ENCODE measurements at regions not wholly inside any gene's neighbourhood (a gene's known extent, or its start where the extent isn't known, plus 50 kb on each side); places are given as distances from the start of the nearest gene placed in this dataset.

DNA sequence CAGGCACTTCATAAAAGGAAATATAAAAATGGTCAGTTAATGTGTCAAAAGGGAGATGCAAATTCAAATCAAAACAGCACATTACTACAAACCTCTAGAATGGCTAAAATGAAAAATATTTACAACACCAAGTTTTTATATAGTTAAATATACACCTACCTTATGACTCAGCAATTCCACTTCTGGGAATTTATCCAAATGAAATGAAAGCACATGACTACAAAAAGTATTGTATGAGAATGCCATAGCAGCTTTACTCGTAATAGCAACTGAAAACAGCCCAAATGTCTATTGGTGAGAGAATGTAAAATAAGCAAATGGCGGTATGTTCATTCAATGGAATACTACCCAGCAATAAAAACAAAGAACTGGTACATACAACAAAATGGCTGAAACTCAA, 175.8 kb upstream of the SPAG17 start:
- peak; percentile 18 to 35 for DNase-seq (ENCODE audit: low read depth in 2 of 2)

DNA sequence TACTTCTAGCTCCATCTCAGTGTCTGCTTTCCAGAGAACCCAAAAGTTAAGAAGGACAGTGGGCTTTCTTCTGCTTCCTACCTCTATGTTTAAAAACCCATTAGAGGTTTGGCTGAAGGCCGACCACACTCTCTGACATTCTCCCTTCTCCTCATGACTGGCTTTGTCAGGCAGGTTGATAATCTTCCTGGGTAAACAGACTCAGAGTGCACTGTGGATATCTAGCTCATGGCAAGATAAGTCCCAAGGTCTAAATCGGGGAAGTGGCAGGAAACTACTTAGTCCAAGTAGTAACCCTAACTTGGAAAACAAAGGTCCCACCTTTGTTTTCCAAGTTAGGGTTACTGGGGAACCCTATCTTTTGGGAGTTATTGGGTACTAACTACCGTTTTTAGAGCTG, 161.9 kb upstream of the SPAG17 start:
- no peak for DNase-seq (ENCODE audit: low read depth in 2 of 2)

DNA sequence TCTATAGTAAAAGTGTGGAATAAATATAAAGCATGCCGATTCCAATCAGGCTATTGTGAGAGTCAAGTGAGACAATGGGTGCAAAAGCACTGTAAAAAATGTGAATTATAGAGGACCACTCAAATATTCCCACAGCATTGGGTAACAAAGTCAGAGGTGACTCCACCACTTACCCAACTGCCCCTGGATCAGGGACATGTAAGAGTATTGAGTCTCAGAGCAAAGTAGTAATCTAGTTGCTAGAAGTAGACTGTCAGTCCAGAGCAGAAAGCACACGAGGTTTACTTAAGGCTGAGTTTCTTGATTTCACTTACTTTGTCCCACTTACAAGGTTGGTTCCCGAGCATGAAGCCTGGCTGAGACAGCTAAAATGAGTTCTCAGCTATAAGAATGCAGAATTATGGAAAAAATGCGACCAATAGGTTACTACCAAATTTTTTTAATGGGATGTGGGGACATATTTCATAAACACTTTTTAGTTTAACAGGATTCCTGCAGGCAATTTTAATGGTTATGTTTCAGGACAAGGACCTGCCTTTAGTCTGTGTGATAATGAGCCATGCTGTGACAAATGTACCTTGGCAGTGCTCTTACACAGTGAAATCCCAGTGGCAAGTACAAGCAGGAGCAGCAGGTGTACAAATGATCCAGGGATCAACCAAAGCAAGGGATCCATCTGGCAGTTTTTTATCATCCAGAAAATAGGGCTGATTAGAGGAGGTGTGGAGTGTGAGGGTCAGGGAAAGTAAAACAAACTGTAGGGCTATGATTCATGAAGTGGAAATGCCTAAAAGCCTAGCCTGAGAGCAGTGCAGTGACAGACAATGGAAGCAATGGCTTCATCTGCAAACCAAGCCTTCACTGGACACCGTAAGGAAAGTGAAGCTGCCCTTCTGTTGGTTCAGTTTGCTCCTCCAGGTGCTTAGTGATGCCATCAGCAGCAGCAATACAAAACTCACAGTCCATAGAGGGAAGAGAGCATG, 156.2 kb upstream of the SPAG17 start:
- DNase-seq (ENCODE audit: low read depth in 2 of 2), result no peak

DNA sequence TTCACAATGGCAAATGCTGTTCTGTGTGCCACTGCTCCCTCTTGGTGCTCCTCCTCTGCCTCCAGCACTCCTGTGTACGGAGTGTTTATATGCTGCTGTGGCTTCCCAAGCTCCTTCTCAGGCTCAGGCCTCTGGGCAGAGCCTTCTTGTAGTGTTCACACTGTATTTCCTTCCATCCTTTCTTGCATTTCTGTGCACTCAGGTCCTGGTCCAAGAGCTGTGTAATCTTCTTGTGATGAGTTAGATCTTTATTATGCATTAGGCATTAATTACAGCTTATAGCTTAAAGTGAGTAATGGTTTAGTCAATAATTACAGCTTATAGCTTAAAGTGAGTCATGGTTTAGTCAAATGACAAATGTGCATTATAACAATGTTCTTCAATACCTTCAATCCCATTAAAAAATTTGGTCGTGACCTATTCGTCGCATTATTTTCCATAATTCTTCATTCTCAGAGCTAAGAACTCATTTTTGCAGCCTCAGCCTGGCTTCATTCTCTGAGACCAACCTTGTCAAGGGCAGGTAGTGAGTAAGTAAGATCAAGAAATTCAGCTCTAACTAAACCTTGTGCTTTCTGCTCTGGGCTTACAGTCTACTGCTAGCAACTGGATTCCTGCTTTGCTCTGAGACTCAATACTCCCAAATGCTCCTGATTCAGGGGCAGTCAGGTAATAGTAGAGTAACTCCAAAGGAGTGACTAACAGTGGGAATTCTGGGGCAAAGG, 154.5 kb upstream of the SPAG17 start:
- no peak for DNase-seq (ENCODE audit: low read depth in 2 of 2)

DNA sequence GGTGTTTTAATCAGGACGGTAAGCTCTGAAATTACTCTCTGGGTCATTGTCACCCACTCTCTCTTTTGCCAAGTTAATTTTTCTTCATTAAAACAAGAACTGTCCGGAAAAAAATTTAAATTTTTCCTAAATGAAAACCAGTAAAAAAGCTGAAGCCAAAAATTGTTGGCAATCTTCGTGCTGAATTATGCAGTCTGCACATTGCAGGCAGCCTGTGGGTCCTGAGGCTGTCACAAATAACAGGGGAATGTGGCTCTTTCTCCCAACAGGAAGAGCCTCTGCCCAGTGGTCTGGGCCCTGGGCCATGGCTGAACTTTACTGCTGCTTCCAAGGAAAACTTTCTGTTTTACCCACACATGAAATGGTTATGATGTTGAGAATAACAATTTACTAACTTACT, 153.9 kb upstream of the SPAG17 start:
- no peak for DNase-seq (ENCODE audit: low read depth in 2 of 2)

DNA sequence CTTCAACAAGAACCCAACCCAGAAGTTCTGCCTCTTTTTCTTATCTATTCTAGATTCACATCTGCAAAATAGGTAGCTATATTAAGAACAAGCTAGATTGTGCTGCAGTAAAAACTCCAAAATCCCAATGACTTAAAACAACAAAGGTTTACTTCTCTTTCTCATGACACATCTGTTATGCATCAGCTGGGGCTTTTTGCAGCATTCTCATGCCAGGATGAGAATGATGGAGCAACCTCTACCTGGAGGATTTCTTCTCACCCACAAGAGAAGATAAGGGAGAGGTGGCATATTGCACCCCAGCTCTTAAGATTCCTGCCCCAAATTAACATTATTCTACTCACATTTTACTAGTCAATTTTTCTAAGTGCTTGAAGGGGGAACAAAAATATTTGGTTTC, 152.3 kb upstream of the SPAG17 start:
- no peak for DNase-seq (ENCODE audit: low read depth in 2 of 2)

DNA sequence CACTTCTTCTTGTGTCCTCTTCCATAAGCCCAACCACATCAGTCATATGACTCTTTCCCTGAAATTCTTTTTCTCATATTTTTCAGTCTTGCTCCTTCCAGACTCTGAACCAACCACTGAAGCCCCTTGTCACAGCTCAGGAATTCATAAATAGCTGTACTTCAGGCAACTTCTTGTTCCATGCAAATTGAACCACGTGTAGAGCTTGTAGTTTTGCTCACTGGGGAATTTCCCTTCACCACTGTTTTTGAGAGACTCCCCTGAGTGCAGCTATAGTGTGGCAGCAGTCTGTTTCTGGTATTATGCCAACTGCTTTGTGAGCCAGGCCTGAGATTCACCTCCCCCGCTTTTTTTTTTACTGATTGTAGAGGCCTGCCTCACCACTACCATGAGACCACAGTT, 150.3 kb upstream of the SPAG17 start:
- DNase-seq (ENCODE audit: low read depth in 2 of 2), result peak in 1 of 2 donors; percentile 14

DNA sequence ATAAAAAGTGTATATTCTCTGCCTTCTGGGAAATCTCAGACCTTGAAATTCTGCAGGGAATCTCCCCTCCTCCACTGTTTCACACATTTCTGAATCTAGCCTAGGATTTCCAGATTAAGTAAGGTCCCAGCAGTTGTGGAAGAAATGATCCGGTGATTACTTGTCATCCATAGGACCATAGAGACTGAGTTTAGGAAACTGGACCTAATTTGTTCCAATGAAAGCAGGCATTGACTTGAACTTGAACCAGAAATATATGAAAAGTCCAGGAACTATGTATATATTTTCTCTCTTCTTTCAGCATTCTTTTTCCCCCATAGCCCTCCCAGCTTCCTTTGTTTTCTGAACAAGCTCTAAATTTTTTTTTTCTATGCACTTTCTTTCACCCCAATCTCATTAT, 149.5 kb upstream of the SPAG17 start:
- DNase-seq (ENCODE audit: low read depth in 2 of 2), result no peak

DNA sequence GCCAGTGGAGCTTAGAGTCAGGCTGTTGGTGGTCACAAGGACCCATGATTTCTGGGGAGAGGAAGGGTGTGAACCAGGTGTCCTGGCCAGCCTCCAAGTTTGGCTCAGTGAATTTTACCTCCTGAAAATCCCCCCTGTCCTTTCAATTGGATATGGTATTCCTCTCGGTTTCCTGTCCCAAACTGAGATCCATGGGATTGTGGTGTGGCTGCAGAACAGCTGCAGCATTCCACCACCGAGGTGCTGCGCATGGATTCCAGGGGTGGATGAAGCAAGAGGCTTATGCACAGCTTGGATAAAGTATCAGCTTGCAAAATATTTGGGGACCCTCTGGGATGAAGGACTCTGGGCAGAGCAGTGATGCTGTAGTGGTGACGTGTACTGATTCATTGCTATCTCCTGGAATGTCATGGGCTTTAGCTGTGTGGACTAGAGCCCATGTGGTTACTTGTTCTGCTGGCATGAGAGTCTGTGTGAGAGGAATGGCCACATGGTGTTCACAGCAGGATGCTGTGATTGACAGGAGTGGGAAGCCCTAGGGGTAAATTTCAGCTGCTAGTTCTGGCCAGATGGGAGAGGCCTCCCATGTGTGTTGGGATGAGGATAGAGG, 148.7 kb upstream of the SPAG17 start:
- DNase-seq (ENCODE audit: low read depth in 2 of 2), result no peak

DNA sequence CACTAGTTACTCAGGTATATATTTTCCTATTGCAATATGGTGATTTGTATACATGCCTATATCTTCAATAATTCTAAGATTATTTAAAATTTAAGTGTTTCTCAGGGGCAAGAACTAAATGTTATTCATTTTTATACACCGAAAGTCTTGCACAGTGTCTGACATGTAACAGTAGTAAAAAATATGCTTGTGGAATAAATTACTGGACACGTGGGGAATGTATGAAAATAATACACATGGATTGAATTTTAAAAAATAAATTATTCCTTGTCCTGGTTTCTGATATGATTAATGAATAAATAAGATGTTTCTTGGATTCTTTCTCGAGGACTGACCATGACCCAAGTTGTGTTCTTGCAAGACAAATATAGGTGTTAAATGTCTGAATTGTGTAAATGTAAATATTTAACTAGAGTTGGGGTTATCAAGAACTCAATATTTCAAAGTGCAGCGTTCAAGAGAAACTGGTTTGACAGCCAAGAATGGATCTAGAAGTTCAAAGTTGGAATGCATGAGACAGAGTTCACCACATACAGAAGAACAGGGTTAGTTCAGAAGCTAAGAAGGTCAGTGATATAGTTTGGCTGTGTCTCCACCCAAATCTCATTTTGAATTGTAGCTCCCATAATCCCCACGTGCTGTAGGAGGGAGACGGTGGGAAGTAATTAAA, 142.1 kb upstream of the SPAG17 start:
- no peak for DNase-seq (ENCODE audit: low read depth in 2 of 2)

DNA sequence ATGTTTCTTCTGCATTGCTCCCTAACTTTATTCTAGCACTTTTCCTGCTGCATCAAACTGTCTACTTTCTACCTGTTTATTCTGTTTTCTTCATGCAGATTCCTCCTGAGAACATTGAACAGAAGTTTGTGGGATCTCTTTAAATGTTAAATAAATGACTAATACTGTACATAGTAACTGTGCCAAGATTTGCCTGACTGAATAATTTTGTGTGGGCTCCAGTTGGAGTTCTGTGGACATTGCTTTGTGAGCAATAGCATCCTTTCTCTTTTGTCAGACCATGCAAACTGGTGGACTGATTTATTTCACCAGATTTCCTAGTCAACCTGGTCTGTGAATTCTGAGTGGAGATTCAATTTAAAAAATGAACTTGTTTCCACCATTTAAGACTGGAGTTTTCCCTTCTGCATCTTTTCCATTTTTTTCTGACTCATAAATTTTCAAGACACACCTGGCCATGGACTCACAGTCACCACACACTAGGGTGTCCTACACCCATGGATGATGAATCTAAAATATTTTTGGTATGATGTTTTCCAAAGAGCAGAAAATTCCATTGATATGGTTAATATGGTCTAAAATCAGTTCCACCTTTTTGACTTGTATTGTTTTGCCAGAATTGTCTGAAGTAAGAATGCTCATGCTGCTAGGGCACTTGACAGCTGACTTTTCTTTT, 140.7 kb upstream of the SPAG17 start:
- DNase-seq (ENCODE audit: low read depth in 2 of 2), result no peak

DNA sequence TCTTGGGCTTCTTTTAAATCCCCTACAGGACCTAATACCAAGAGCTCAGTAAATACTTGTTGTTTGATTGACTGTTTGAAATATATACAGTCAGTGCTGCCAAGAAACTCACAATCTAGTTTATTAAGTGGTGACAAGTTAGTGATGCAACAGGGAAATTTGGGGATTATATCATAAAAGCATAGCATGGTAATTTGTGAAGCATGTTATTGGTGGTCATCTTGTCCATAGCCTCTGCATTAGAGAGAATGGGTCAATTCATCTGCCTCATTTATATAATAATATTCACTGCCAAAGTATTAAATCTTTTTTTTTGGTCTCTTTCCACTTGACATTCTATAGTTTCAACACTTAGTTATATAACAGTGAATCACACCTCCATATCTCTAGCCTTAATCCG, 138.2 kb upstream of the SPAG17 start:
- no peak for DNase-seq (ENCODE audit: low read depth in 2 of 2)

DNA sequence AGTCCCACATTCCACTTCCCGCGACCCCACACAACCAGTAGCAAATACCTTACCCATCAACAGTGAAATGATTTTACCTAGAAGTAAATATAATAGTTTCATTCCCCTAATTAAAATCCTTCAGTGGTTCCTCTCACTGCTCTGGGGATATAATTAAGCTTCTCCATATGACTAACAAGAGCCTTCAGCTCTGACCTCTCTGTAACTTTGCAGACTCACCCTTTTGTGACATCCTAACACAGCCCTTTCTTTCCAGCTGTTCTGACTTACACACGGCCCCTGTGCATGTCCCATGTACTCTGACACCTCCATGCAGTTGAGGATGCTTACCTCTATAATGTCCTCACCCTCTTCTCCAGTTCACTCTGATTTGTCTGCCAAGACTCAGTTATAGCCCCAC, 137.3 kb upstream of the SPAG17 start:
- DNase-seq (ENCODE audit: low read depth in 2 of 2), result no peak

DNA sequence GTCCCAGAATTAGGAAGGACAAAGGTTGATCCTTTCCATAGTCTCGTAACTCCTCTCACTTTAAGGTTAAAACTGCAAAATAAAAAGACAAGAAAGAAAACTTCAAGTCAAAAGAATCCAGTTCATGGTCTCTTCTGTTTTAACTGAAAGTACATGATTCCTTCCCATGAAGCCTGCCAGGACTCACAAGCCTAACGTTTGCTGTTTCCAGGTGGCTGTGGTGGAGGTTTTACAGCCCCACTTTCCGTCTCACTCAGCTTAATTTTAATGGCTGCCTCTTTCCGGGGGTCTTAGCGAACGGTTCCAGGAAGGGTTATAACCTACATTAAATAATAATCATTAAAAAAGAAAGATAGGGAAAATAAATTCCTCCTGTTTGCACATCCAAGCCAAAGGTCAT, 136.8 kb upstream of the SPAG17 start:
- DNase-seq (ENCODE audit: low read depth in 2 of 2), result no peak

DNA sequence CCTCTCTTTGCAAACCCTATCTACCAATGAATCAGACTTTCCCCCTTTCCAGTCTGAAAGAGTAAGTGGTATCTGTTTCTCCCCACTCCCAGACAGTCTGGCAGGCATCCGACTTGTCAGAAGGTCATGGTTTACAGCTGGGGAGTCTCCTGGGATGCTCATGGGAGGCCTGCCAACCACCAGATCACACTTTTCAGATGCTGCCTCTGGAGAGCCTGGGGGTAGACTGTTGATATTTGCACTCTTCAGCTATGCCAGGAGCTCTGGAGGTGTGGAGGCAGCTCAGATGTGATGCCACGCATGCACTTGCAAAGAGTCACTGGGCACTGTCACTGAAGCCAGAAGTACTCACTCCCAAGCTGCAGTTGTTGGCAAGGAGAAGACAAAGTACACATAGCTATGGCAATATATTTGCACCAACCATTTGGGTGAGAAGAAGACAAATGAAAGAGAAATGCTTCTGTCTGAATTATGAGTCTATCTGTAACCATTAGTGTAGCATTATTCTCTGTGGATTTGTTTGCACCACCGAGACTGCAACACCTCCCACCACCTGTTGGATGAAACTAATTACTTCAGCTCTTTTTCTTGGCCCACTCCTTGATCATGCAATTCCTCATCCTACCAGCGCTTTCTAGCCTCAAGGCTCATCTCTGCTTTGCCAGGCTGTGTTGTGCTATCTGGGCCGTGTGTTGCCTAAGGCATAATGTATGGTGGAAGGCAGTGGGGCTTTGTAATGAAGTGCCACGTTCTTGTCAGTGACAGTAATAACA, 133.0 kb upstream of the SPAG17 start:
- DNase-seq (ENCODE audit: low read depth in 2 of 2), result no peak

DNA sequence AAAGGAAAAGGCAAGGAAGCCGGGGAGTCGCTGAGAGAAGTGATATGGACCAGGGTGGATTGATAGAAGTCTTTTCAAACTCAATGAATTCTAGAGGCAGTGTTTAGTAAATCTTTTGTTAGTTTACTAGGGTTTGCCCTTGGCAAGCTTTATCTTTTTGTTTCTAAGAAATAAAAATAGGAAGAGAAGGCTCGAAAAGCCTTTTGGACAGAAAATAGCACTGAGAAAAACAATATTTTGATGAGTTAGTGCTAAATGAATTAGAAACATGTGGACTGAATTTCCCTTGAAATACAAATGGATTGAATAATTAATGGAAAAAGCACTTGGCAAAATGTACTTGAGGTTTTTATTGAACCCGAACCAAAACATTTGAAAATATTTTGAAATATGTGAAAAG, 121.8 kb upstream of the SPAG17 start:
- no peak for DNase-seq (ENCODE audit: low read depth in 2 of 2)

DNA sequence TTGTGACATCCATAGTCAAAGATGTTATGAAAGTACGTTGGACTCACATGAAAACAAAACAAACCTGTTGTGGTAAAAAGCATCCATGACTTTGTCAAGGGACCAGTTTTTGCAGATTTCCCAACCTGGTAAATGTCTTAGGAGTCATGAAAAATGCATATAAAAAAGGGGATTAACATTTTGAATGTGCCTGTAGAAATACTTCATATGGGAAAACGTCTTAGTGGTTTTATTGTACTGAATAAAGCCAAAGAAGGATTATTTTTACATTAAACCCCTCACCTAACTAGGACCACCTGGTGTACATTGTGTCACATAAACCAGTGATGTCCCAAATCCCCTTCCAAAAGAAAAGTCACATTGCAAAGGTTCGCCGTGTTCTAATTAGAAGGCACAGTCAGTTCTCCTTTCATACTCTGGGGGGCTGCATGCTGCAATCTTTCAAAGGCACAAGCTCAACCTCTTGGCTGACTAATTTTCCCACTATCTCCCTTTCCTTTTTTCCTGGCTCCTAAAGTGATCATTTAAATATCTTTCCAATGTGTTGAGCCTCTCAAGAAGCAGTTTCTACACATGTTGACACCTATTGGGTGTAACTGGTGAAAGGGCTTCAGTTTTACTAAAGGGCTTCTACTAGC, 119.8 kb upstream of the SPAG17 start:
- DNase-seq (ENCODE audit: low read depth in 2 of 2), result no peak

DNA sequence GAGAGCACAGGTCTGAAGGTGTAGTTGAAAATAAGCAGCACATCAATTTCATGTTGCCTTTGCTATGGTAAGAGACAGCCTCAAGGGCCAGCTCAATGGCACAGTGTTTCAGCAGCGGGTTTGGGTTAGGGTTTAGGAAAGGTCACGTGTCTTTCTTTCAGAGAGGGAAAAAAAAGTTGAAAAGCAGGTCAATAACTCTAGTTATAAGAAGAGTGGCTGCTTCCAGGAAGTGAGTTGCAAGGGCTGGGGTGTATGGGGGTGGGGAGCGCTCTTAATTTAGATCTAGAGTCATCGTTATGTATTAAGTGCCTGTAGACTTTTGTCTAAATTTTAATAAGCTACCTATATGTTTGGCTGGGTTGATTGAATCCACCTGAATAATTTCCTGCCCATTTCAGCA, 118.5 kb upstream of the SPAG17 start:
- no peak for DNase-seq (ENCODE audit: low read depth in 2 of 2)

DNA sequence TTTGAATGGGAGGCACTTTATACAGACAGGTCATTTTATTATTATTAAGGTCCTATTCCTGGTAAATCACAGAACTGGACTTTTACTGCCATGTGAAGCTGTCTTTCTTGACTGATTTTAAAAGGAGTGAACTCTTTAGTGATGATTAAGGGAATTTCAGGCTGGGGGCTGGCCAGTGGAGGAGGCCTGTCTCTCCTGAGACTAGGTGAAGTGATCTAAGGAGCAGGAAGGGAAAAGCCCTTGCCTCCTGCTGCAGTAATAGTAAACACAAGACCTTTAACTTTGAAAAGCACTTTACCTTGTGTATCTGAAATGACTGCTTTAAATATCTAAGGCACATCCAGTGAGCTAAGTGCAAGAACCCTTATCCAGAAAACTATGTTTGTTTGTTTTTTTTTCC, 118.0 kb upstream of the SPAG17 start:
- no peak for DNase-seq (ENCODE audit: low read depth in 2 of 2)

DNA sequence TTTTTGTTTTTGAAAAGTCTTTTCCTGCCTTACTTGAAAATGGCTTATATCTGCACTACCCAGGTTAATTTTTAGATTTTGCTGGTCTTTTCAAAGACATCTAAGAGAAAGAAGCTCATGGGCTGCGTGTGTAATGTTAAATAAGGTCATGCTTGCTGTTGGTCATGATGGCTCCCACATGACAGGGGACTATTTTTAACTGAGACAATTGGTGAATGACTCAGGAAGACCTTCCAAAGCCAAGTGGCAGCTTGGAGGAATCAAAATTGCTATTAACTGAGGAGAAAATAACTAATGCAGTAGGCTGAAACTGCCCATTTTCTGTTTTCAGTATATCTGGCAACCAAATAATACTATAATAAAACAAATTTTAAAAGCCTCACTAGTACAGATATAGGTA, 117.1 kb upstream of the SPAG17 start:
- DNase-seq (ENCODE audit: low read depth in 2 of 2), result no peak

Measured in dermis microvascular lymphatic vessel endothelial cell (primary cell).